Adipocyte (in vitro differentiated cells): ENCODE measurements at regions not wholly inside any gene's neighbourhood (a gene's known extent, or its start where the extent isn't known, plus 50 kb on each side); places are given as distances from the start of the nearest gene placed in this dataset.
"Not testable (repeated sequence)": the region's sequence is repeated elsewhere in the genome, so short reads cannot be mapped to it uniquely, and the experiment has no call there.

Experiments used
- DNase-seq: peaks from one replicate; pipeline ENCODE4 v3.0.0-alpha.2; 2015; ENCODE audit warnings: low read depth
- H3K27me3 ChIP-seq: replicated peaks from 2 replicates; pipeline ENCODE4 v1.7.0; 2013; ENCODE audit warnings: mild to moderate bottlenecking, low read length, moderate library complexity; ENCODE audit not compliant: control insufficient read depth, insufficient read depth
- H3K36me3 ChIP-seq: 2 replicates; pipeline ENCODE4 v1.7.0; 2013; ENCODE audit warnings: low read length, mild to moderate bottlenecking, moderate library complexity; ENCODE audit not compliant: control insufficient read depth, insufficient read depth, severe bottlenecking
- H3K4me1 ChIP-seq: 2 replicates; pipeline ENCODE4 v1.7.0; 2013; ENCODE audit warnings: mild to moderate bottlenecking, low read length, moderate library complexity; ENCODE audit not compliant: control insufficient read depth, insufficient read depth
- H3K4me3 ChIP-seq: 2 replicates; pipeline ENCODE4 v1.7.0; 2013; ENCODE audit warnings: mild to moderate bottlenecking, low read length, moderate library complexity
- H3K9ac ChIP-seq: 2 replicates; pipeline ENCODE4 v1.7.0; 2013; ENCODE audit warnings: mild to moderate bottlenecking, low read length, moderate library complexity
- H3K9me3 ChIP-seq: 2 replicates; pipeline ENCODE4 v1.7.0; 2013; ENCODE audit warnings: mild to moderate bottlenecking, low read length, moderate library complexity; ENCODE audit not compliant: control insufficient read depth

- Histone ChIP-seq H3K4me1 (no peaks in the 10 kb centered on the region), H3K36me3 (no peaks in the 10 kb centered on the region), H3K9me3 (peaks cover 4% of the 10 kb centered on the region), H3K9ac (no peak overlapping the region), H3K27me3 (no peaks in the 10 kb centered on the region), H3K4me3 (no peak overlapping the region)
- no peak for DNase-seq
These were observed 272.5 kb upstream of the COBL start for GRCh38 chr7:51589111-51589510.

GRCh38 chr7:51587604-51588003 lies 271.0 kb upstream of the COBL start:
- H3K36me3 ChIP-seq = no peaks in the 10 kb centered on the region
- H3K9ac ChIP-seq = no peak overlapping the region
- no peak for DNase-seq
- H3K4me1 ChIP-seq = no peaks in the 10 kb centered on the region
- no peak overlapping the region for H3K4me3 ChIP-seq
- H3K9me3 ChIP-seq = peaks cover 4% of the 10 kb centered on the region
- H3K27me3 ChIP-seq = no peaks in the 10 kb centered on the region

GRCh38 chr7:51577390-51577789 lies 260.8 kb upstream of the COBL start:
- H3K36me3 ChIP-seq = no peaks in the 10 kb centered on the region
- no peaks in the 10 kb centered on the region for H3K4me1 ChIP-seq
- no peak overlapping the region for H3K9ac ChIP-seq
- H3K27me3 ChIP-seq = no peaks in the 10 kb centered on the region
- DNase-seq = no peak
- no peak overlapping the region for H3K4me3 ChIP-seq
- peaks cover 5% of the 10 kb centered on the region for H3K9me3 ChIP-seq

- H3K36me3 ChIP-seq = no peaks in the 10 kb centered on the region
- no peaks in the 10 kb centered on the region for H3K9me3 ChIP-seq
- no peaks in the 10 kb centered on the region for H3K27me3 ChIP-seq
- H3K4me3 ChIP-seq = no peak overlapping the region
- no peak overlapping the region for H3K9ac ChIP-seq
- H3K4me1 ChIP-seq = no peaks in the 10 kb centered on the region
- DNase-seq = no peak
These were observed 253.0 kb upstream of the COBL start for GRCh38 chr7:51569581-51569980.

- H3K27me3 ChIP-seq = no peaks in the 10 kb centered on the region
- H3K9me3 ChIP-seq = no peaks in the 10 kb centered on the region
- DNase-seq = no peak
- no peaks in the 10 kb centered on the region for H3K36me3 ChIP-seq
- no peak overlapping the region for H3K4me3 ChIP-seq
- no peaks in the 10 kb centered on the region for H3K4me1 ChIP-seq
- H3K9ac ChIP-seq = no peak overlapping the region
These were observed 252.6 kb upstream of the COBL start for GRCh38 chr7:51569176-51569575.

- Histone ChIP-seq H3K4me3 (no peak overlapping the region), H3K9me3 (no peaks in the 10 kb centered on the region), H3K9ac (no peak overlapping the region), H3K4me1 (no peaks in the 10 kb centered on the region), H3K27me3 (no peaks in the 10 kb centered on the region), H3K36me3 (no peaks in the 10 kb centered on the region)
- DNase-seq = no peak
These were observed 234.5 kb upstream of the COBL start for GRCh38 chr7:51551070-51551469.

GRCh38 chr7:51545131-51545530 lies 228.5 kb upstream of the COBL start:
- H3K27me3 ChIP-seq = no peaks in the 10 kb centered on the region
- no peaks in the 10 kb centered on the region for H3K9me3 ChIP-seq
- H3K4me3 ChIP-seq = no peak overlapping the region
- no peak for DNase-seq
- H3K4me1 ChIP-seq = no peaks in the 10 kb centered on the region
- no peak overlapping the region for H3K9ac ChIP-seq
- no peaks in the 10 kb centered on the region for H3K36me3 ChIP-seq

GRCh38 chr7:51543801-51544553 lies 227.4 kb upstream of the COBL start:
- no peaks in the 10 kb centered on the region for H3K27me3 ChIP-seq
- H3K4me1 ChIP-seq = no peaks in the 10 kb centered on the region
- H3K9me3 ChIP-seq = no peaks in the 10 kb centered on the region
- no peak overlapping the region for H3K4me3 ChIP-seq
- H3K9ac ChIP-seq = no peak overlapping the region
- H3K36me3 ChIP-seq = no peaks in the 10 kb centered on the region
- DNase-seq = no peak

GRCh38 chr7:51540906-51541305 lies 224.3 kb upstream of the COBL start:
- not testable (repeated sequence) for H3K4me3 ChIP-seq, H3K36me3 ChIP-seq, DNase-seq, H3K9me3 ChIP-seq, H3K27me3 ChIP-seq, H3K4me1 ChIP-seq, H3K9ac ChIP-seq

GRCh38 chr7:51539840-51540239 lies 223.2 kb upstream of the COBL start:
- H3K4me3 ChIP-seq = no peak overlapping the region
- H3K9me3 ChIP-seq = no peaks in the 10 kb centered on the region
- no peaks in the 10 kb centered on the region for H3K27me3 ChIP-seq
- no peaks in the 10 kb centered on the region for H3K36me3 ChIP-seq
- H3K9ac ChIP-seq = no peak overlapping the region
- no peak for DNase-seq
- H3K4me1 ChIP-seq = no peaks in the 10 kb centered on the region

GRCh38 chr7:51528172-51528571 lies 211.6 kb upstream of the COBL start:
- Histone ChIP-seq H3K4me3 (no peak overlapping the region), H3K9me3 (no peaks in the 10 kb centered on the region), H3K27me3 (no peaks in the 10 kb centered on the region), H3K36me3 (no peaks in the 10 kb centered on the region), H3K9ac (no peak overlapping the region), H3K4me1 (no peaks in the 10 kb centered on the region)
- no peak for DNase-seq

- no peaks in the 10 kb centered on the region for H3K27me3 ChIP-seq
- no peaks in the 10 kb centered on the region for H3K4me1 ChIP-seq
These were observed 205.2 kb upstream of the COBL start for GRCh38 chr7:51521694-51522312.

More at GRCh38 chr7:51521694-51522312, 205.2 kb upstream of the COBL start:
- Histone ChIP-seq H3K9me3 (no peaks in the 10 kb centered on the region), H3K4me3 (no peak overlapping the region), H3K36me3 (no peaks in the 10 kb centered on the region), H3K9ac (no peak overlapping the region)
- DNase-seq = no peak
